ENCODE measurements at regions not wholly inside any gene's neighbourhood (a gene's known extent, or its start where the extent isn't known, plus 50 kb on each side); places are given as distances from the start of the nearest gene placed in this dataset.

DNA sequence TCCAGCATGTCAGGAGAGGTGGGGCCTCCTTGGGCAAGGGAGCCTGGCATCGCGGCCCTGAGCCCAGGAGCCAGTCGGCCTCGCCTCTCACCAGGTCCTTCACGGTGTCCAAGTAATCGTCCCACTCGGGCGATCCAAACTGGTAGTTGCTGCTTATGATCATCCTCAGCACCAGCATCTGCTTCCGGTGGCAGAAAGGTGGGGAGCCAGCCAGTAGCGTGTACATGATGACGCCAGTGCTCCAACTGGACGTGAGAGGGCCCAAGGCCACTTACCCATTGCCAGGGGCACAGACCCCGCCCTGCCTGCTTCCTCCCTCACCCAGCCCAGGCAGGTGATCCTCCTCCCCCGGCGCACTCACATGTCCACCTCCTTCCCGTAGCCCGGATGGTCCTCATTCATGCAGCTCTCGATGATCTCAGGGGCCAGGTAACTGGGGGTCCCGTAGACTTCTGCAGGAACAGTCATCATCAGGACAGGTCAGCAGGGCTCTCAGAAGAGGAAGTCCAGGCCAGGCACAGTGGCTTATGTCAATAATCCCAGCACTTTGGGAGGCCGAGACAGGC lies 214.7 kb downstream of the OR4C45 start:
- TF ChIP-seq, protein P1, sequence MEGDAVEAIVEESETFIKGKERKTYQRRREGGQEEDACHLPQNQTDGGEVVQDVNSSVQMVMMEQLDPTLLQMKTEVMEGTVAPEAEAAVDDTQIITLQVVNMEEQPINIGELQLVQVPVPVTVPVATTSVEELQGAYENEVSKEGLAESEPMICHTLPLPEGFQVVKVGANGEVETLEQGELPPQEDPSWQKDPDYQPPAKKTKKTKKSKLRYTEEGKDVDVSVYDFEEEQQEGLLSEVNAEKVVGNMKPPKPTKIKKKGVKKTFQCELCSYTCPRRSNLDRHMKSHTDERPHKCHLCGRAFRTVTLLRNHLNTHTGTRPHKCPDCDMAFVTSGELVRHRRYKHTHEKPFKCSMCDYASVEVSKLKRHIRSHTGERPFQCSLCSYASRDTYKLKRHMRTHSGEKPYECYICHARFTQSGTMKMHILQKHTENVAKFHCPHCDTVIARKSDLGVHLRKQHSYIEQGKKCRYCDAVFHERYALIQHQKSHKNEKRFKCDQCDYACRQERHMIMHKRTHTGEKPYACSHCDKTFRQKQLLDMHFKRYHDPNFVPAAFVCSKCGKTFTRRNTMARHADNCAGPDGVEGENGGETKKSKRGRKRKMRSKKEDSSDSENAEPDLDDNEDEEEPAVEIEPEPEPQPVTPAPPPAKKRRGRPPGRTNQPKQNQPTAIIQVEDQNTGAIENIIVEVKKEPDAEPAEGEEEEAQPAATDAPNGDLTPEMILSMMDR (IDR thresholded peaks at IDR 0.05), result no peak
- no peak for TF ChIP-seq POLR2A (IDR thresholded peaks at IDR 0.05)
